Erythroblast (primary cell): ENCODE measurements at regions not wholly inside any gene's neighbourhood (a gene's known extent, or its start where the extent isn't known, plus 50 kb on each side); places are given as distances from the start of the nearest gene placed in this dataset.

Experiments used
- GATA1 ChIP-seq: IDR thresholded peaks from 2 replicates; pipeline ENCODE4 v1.6.1; 2011; ENCODE audit warnings: low read depth, mild to moderate bottlenecking, control low read depth, low read length, moderate library complexity
- POLR2A ChIP-seq: IDR thresholded peaks from 2 replicates; pipeline ENCODE4 v1.6.1; 2011; ENCODE audit warnings: mild to moderate bottlenecking, low read length

GRCh38 chr6:148648754-148649453, 97.9 kb upstream of the UST start:
- TF ChIP-seq POLR2A (no peak), GATA1 (no peak)
